Stimulated activated CD8-positive, alpha-beta memory T cell treated with anti-CD3 and anti-CD28 coated beads, Interleukin-12 subunit alpha, Interleukin-12 subunit beta, amount 100 ng/mL, for 4 hours (primary cell): ENCODE measurements at regions not wholly inside any gene's neighbourhood (a gene's known extent, or its start where the extent isn't known, plus 50 kb on each side); places are given as distances from the start of the nearest gene placed in this dataset.
"Not testable (repeated sequence)": the region's sequence is repeated elsewhere in the genome, so short reads cannot be mapped to it uniquely, and the experiment has no call there.

Experiments
- DNase-seq: peaks from one replicate; pipeline ENCODE4 v3.0.0-alpha.2; 2020; ENCODE audit warnings: low read depth

DNA sequence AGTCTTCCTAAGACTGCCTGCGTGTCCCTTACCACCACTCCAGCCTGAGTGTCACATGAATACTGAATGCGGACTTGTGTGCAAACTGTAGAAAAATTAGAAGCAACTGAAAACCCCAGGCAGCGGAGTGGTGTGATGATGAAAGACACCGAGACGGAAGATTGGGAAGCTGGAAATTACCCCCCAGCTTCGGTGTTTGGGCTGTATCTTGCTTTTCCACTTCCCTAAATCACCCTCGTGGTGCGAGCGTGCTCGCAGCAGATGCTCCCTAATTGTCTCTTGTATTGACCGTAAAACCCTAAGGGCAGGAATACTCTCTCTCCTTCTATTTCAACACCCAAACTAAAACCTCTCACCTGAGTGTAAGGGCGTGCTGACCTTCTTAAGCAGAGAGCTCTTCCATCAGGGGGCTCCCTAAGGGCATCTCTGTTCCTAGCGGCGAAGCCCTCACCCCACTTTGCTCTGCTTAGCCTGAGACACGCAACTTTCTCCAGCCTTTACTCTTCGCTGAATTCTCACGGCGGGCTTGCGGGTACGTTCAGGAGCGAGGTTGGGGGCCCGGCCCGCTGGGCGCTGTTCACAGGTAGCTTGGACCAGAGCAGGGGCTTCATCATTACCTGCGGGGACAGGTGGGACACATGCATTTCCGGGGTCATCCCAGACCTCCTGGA, 62.4 kb downstream of the CRYBB2 start:
- DNase-seq: no peak

DNA sequence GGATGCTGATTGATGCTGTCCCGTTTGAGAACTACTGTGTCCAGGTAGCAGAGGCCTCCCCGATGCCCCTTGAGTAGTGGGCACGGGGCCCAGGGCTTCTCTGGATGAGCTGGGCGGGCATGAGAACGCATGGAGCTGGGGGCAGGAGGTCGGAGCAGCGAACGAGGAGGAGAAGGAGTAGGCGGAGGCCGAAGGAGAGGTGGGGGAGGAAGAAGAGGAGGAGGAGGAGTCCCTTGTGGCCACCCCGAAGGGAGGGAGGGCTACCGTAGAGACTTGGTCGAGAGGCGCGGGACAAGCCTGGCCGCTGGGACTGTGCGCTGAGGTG, 62.9 kb downstream of the CRYBB2 start:
- no peak for DNase-seq

DNA sequence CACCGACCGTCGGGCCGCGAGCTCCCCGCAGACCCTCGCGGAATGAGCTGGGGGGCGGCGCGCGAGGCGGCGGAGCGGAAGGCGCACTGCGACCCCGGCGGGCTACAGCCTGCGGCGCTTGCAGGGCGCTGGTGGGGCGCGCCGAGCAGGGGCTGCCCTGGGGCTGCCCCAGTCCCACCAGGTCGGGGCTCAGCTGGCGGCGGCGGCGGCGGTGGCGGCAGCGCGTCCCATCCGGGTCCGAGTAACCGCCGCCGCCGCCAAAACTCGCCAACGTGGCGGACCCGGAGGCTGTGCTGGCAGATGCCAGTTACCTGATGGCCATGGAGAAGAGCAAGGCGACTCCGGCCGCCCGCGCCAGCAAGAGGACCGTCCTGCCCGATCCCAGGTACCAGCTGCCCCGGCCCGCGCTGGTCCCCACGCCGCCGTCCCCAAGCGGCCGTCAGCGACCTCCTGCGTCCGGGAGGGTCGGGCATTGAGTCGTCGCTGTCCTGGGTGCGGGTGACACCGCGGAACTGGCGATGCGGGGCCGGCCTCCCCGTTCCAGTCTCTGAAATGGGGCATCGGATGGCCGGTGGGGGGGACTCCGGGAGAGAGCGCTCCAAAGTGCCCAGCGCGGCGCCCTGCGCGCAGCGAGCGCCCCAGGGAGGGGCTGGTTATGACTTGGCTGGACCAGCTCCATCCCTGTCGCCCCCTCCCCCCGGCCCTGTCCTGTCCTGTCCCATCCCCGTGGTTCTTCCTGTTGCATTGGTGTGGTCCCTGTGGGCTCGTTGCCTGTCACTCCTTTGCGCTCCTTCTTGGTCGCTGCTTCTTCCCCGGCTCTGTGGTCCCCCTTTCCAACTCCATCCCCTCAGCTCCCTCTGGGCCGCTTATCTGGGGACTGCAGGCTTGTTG, 63.5 kb downstream of the CRYBB2 start:
- no peak for DNase-seq

DNA sequence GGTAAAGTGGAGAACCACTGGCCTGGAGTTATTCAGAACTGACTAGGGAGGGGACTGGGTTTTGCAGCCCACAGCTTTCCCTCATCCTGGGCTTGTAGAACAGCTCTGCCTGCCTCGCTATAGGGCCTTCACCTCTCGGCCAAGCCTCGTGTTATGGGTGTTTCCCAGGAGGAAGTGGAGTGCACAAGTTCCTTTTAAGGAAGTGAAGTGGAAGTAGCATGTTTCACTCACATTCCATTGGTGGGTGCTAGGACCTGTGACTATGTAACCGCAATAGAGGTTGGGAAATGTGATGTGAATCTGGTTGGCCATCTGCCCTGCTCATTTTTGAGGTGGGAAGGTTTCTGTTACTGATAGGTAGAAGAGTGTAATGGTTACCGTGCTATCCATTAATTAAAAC, 69.0 kb downstream of the CRYBB2 start:
- DNase-seq: not testable (repeated sequence)

DNA sequence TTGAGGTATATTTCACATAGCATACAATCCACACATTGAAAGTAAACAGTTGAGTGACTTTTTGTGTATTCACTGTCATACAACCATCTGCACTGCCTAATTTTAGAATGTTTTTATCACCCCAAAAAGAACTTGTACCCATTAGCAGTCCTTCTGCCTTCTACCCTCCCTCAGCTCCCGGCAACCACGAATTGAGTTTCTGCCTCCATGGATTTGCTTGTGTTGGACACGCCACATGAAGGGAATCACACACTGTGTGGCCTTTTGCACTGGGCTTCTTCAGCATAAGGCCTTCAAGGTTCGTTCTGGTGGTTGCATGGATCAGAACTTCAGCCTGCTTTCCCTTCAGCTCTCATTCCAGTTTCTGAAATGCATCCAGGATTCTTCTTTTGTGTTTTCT, 82.5 kb downstream of the CRYBB2 start:
- not testable (repeated sequence) for DNase-seq

DNA sequence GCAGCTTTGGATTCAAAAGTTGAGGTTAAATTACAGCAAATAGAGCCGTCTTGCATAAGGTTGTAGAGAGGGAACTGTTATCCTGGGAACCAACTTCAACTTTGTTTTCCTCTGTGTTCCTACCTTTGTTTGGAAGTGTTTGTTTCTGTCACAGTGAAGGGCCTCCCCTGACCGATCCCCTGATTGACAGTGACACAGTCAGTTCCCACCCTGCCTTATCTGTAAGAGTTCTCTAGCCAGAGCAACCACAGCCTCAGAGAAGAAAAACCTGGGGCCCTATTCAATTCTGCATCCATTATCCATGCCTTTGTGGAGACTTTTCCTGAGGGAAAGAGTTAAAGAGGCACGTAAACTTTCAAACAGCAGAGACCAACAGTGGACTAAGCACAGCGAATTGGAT, 90.1 kb downstream of the CRYBB2 start:
- not testable (repeated sequence) for DNase-seq

DNA sequence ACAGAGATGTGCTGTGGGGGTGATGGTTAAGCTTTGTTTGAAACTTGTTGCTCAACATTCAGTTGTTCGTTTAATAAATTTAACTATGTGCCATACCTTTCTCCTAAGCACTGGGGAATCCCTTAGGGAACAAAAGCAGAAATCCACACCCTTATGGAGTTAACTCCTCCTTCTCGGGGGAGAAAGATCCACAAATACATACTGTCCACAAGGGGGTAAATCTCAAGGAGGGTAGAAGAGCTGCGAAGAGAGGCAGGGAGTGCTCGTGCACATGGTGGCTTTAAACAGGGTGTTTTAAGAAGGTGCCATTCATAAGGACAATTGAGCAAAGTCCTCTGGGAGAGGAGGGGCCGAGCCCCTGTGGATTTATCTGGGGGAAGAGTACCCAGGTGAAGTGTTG, 92.5 kb downstream of the CRYBB2 start:
- not testable (repeated sequence) for DNase-seq

DNA sequence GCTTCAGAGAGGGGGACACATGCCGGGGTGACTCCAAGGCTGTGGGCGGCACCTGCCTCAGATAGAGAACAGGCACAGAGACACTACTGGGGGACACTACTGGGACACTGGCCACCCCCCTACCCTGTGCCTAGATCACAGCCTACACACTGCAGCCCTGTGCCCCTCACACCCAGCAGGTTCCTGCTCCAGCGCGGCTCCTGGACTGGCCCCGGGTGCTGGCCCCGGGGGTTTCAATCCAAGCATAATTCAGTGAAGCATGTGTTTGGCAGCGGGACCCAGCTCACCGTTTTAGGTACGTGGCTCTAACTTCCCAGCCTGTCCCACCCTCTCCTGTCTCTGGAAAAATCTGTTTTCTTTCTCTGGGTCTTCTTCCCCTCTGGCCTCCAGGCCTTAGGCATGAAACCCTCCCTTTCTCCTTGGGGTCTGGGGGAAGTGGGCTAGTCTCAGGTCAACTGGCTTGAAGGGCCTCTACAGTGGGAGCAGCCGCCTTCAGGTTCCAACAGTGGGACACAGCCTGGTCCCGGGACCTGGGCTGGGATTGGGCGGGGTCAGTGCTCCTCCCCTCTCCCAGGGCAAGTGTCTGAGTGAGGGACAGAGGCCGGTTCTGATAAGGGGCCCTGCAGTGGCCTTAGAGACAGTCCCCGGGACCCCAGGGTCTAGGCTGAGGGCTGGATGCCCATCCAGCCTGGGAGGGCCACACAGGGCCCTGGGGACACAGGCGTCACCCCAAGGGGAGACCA, 98.8 kb downstream of the CRYBB2 start:
- DNase-seq: no peak

DNA sequence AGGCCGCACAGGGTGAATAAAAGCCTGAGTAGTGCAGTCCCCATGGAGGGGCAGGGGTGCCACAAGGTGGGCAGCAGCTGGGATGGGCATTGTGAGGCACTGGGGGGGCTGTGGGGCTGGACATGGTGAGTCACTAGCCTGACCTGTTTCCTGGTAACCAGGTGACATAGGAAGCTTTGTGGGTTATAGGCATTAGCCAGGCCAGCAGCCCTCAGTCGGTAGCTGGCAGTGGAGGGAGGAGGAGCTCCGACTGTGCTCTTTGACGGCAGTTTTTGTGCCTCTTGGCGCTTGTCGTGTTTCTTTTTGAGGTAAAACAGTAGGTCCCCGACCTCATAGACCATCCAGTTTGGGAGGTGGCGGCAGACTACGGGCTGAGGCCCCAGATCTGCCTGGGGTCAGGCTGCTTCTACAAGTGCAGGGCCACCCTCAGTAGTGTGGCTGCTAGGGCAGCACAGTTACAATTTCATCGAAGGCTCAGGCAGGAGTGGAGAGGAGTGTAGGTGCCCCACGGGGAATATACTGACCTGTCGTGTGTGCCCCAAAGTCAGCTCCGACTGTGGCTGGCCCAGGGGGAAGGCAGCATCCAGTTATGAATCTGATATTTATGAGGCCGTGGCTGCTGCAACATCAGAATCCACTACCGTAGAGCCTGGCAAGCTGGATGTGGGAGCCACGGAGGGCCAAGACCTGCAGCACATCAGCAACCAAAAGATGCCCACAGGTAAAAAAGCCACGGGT, 107.7 kb downstream of the CRYBB2 start:
- no peak for DNase-seq

DNA sequence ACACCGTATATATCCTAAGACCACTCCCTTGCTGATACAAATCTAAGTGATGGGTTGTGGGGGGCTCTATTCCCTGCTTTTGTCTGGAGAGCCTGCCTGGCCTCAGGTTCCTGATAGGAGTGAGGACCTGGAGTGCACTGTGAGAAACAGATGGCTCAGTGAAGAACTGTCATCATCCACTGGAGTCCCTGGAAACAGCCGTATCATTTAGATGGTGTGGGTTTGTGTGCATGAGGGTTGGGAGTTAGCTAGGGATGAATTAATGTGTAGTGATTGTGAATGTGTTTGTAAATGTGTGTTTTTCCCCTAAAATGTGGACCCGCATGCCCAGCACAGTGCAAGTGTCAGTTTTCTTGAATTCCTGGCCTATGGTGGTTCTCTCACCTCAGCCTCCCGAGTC, 111.6 kb downstream of the CRYBB2 start:
- no peak for DNase-seq

DNA sequence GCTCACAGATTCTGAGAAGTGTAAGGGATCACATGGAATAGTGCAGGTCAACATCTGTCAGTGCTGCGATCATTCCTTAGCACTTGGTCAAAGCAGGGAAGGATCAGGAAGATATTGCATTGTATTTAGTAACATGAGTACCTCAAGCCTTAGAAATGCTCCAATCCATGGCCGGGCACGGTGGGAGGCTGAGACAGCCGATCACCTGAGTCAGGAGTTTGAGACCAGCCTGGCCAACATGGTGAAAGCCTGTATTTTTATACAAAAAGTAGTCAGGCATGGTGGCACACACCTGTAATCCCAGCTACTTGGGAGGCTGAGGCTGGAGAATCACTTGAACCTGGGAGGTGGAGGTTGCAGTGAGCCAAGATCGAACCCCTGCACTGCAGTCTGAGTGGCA, 112.5 kb downstream of the CRYBB2 start:
- DNase-seq: not testable (repeated sequence)

DNA sequence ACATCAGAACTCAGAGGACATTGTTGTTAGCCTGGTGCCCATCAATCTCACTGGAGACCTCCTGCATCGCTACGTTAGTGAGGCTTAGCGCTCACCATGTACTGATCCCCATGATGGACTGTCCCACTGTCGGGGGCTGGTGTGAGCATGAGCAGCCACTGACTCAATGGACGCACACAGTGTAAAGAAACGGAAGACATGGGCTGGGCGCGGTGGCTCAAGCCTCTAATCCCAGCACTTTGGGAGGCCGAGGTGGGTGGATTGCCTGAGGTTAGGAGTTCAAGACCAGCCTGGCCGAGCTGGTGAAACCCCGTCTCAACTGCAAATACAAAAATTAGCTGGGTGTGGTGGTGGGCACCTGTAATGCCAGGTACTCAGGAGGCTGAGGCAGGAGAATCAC, 112.9 kb downstream of the CRYBB2 start:
- no peak for DNase-seq

DNA sequence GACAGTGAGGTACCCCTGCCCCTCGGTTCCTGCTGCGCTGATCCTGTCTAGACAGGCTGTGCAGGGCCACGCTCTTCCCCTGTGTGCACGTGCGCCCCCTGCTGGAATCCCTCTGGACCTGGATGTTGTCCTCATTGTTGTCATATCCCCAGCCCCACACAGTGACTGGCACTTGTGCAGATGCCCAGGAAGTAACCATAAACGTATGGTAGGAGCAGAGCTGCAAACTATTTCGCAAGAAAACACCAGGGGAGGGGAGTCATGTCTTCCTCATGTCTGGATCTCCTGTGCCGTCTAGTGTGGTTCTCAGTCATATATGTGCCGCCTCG, 114.7 kb downstream of the CRYBB2 start:
- no peak for DNase-seq

DNA sequence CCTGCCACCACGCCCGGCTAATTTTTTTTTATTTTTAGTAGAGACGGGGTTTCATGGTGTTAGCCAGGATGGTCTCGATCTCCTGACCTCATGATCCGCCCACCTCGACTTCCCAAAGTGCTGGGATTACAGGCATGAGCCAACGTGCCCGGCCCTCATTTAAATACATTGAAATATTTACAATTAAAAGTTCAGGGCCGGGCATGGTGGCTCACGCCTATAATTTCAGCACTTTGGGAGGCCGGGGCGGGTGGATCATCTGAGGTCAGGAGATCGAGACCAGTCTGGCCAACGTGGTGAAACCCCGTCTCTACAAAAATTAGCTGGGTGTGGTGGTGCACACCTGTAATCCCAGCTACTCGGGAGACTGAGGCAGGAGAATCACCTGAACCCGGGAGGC, 115.2 kb downstream of the CRYBB2 start:
- not testable (repeated sequence) for DNase-seq

DNA sequence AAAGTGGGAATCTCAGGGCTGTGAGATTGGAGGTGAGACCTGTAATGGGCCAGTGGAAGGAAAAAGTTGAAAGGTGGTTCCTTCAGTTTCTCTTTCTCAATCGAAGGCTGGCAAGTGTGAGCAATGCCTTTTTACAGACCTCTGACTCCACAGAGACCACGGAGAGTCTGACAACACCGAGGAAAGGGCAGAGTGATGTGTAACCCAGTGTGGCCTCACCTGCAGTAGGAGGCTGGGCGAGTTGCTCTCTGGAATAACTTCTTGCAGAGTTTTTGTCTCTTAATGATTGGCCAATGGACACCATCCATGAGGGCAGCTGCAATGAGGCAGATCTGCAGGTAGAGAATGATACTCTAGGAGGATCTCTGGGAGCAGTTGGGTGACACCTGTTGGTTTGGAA, 115.8 kb downstream of the CRYBB2 start:
- DNase-seq: not testable (repeated sequence)

DNA sequence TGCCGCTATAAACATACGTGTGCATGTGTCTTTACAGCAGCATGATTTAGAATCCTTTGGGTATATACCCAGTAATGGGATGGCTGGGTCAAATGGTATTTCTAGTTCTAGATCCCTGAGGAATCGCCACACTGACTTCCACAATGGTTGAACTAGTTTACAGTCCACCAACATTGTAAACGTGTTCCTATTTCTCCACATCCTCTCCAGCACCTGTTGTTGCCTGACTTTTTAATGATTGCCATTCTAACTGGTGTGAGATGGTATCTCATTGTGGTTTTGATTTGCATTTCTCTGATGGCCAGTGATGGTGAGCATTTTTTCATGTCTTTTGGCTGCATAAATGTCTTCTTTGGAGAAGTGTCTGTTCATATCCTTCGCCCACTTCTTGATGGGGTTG, 121.1 kb downstream of the CRYBB2 start:
- DNase-seq: not testable (repeated sequence)

DNA sequence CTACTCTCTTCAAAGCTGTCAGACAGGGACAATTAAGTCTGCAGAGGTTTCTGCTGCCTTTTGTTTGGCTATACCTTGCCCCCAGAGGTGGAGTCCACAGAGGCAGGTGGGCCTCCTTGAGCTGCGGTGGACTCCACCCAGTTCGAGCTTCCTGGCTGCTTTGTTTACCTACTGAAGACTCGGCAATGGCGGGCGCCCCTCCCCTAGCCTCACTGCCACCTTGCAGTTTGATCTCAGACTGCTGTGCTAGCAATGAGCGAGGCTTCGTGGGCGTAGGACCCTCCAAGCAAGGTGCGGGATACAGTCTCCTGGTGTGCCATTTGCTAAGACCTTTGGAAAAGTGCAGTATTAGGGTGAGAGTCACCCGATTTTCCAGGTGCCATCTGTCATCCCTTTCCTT, 124.9 kb downstream of the CRYBB2 start:
- DNase-seq: not testable (repeated sequence)

DNA sequence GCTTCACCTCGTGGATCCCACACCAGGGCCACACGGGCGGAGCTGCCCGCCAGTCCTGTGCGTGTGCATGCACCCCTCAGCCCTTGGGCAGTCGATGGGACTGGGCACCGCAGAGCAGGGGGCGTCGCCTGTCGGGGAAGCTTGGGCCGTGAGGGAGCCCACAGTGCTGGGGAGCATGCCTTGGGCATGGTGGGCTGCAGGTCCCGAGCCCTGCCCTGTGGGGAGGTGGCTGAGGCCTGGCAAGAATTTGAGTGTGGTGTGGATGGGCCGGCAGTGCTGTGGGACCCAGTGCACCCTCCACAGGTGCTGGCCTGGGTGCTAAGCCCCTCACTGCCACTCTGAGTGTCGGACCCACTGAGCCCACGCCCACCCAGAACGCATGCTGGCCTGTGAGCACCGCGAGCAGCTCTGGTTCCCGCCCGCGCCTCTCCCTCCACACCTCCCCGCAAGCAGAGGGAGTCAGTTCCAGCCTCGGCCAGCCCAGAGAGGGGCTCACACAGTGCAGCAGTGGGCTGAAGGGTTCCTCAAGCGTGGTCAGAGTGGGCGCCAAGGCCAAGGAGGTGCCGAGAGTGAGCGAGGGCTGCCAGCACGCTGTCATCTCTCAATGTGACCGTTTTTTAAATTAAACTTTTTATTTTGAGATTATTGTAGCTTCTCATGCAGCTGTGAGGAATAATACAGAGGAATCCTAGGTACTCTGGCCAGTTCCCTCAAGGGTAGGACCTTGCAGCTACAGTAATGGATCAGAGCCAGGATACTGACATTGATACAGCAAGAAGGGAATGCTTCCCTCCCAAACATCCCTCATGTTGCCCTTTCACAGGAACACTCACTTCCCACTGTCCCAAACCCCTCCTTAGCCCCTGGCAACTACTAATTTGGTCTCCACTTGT, 127.7 kb downstream of the CRYBB2 start:
- no peak for DNase-seq

DNA sequence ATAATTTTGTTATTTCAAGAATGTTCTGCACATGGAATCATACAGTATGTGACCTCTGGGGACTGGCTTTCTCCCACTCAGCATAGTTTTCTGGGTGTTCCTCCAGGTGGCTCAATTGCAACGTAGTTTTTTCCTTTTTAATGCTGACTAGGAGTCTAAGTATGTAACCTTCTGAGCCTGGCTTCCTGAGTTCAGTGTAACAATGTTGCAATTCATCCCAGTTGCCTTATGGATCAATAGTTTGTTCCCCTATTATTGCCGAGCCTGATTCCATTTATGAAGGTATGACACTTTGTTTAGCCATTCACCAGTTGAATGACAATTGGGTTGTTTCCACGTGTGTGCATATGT, 128.3 kb downstream of the CRYBB2 start:
- DNase-seq: no peak

DNA sequence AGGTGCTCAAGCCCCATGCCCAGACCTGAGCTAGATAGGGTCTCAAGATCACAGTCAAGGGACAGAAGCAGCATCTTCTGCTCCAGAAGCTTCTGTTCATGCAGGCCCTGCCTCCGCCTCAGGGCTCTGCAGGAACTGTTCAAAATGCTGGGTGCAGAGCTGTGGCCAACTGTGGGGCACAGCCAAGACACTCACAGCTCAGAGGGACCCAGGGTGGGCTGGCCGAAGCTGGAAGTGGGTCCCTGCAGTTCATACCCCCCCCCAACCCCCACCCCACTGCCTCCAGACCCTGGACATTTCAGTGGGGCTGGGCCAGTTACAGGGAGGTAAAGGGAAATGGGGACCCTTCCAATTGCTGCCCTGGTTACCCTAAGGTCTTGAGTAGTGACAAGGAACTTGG, 129.0 kb downstream of the CRYBB2 start:
- no peak for DNase-seq

DNA sequence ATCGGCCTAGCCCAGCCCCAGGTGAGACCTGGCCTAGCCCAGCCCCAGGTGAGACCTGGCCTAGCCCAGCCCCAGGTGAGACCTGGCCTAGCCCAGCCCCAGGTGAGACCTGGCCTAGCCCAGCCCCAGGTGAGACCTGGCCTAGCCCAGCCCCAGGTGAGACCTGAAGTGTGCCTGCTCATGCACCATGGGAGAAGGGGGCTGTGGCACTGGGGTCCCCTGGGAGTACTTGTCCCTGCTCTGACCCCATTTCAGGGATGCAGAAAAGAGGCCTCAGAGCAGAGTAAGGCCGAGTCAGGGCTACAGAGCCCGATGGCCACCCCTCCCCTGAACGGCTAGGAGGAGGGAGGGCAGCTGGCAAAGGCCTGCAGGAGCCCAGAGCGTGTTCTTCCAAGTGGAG, 129.6 kb downstream of the CRYBB2 start:
- DNase-seq: not testable (repeated sequence)
